H1 (cell line): ENCODE measurements at regions not wholly inside any gene's neighbourhood (a gene's known extent, or its start where the extent isn't known, plus 50 kb on each side); places are given as distances from the start of the nearest gene placed in this dataset.

Source experiments
- CTBP2 ChIP-seq: IDR thresholded peaks from 2 replicates; pipeline ENCODE4 v1.7.0; 2011; ENCODE audit warnings: borderline replicate concordance, mild to moderate bottlenecking, moderate library complexity, mixed read lengths, low read length; ENCODE audit not compliant: insufficient read depth, insufficient read length
- NANOG ChIP-seq: IDR thresholded peaks from 2 replicates; pipeline ENCODE4 v1.6.1; 2011; ENCODE audit warnings: low read length, low read depth, mild to moderate bottlenecking, inconsistent platforms; ENCODE audit not compliant: insufficient read depth, poor library complexity, severe bottlenecking
- POU5F1 ChIP-seq: IDR thresholded peaks from 2 replicates; pipeline ENCODE4 v1.6.1; 2011; ENCODE audit warnings: low read depth, mild to moderate bottlenecking, low read length, moderate library complexity
- SRF ChIP-seq: IDR thresholded peaks from 2 replicates; pipeline ENCODE4 v1.6.1; 2011; ENCODE audit warnings: mild to moderate bottlenecking, low read depth, low read length, moderate library complexity
- TAF7 ChIP-seq: optimal IDR thresholded peaks from 2 replicates; pipeline ENCODE3; 2011; ENCODE audit warnings: low read depth, mild to moderate bottlenecking, inconsistent platforms, low read length, moderate library complexity, borderline replicate concordance

DNA sequence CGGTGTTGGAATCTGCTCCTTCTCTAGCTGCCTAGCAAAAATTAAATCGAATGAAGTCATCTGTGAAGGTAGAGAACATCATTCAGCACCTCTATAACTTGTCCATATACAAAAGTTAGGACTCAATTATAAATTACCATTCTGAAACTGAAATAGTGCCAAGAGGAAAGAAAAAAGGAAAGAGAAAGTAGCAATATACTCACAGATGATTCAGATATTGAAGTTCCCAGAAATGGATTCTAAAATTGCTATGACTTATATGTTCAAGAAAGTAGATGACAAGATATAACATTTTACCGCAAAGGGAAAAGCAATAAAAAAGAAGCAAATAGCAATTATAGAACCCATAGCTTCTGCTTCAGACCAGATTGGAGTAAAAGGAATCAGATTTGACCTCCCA lies 333.6 kb upstream of the GYPC start (continued):
- TF ChIP-seq POU5F1 (no peak), NANOG (no peak), CTBP2 (no peak), SRF (no peak), TAF7 (no peak)
